ENCODE measurements at regions not wholly inside any gene's neighbourhood (a gene's known extent, or its start where the extent isn't known, plus 50 kb on each side); places are given as distances from the start of the nearest gene placed in this dataset.

GRCh38 chr1:70542856-70543255 is 131.8 kb downstream of the CTH start:
- TF ChIP-seq POLR2A (IDR thresholded peaks at IDR 0.05; ENCODE audit: low read length) (no peak), GATA1 (IDR thresholded peaks at IDR 0.05; ENCODE audit: low read depth, low read length) (no peak)

Measured in erythroblast (primary cell).